H1 (cell line): ENCODE measurements at regions not wholly inside any gene's neighbourhood (a gene's known extent, or its start where the extent isn't known, plus 50 kb on each side); places are given as distances from the start of the nearest gene placed in this dataset.

Source experiments
- CTCF ChIA-PET: fragments of 300-600 bp; sonication (Branson Sonifier 250); formaldehyde crosslinking; loops from one replicate; lab custom pipeline; 2021; ENCODE audit not compliant: partially characterized antibody; lab: Charles Lee
- POLR2A ChIA-PET: fragments of 300-600 bp; sonication (Branson Sonifier 250); formaldehyde crosslinking; loops from one replicate; lab custom pipeline; 2021; ENCODE audit warnings: inconsistent platforms; ENCODE audit not compliant: partially characterized antibody; lab: Charles Lee
- DNase-seq, 2 experiments: peaks; one replicate each; pipeline versions ENCODE4 v3.0.0 to v3.0.0-alpha.2; 2010 to 2022; ENCODE audit warnings: low spot score in 2 of 2, low read depth in 1 of 2, mixed read lengths in 1 of 2
- FAIRE-seq: peaks from 2 replicates; lab custom pipeline; 2011; peaks lifted over from hg19 to GRCh38; lab: Jason Lieb, UNC
- H2AFZ ChIP-seq: 2 replicates; pipeline ENCODE4 v1.8.1; 2012; ENCODE audit warnings: low read length, inconsistent platforms
- H2AK5ac ChIP-seq: 2 replicates; pipeline ENCODE4 v1.6.1; 2013; ENCODE audit warnings: low read depth, low read length
- H2BK120ac ChIP-seq: replicated peaks from 2 replicates; pipeline ENCODE3; 2013; ENCODE audit warnings: low read depth, low read length, inconsistent platforms
- H2BK12ac ChIP-seq: 2 replicates; pipeline ENCODE4 v1.6.1; 2013; ENCODE audit warnings: low read depth, low read length
- H2BK15ac ChIP-seq: 2 replicates; pipeline ENCODE4 v1.6.1; 2013; ENCODE audit warnings: low read length
- H2BK20ac ChIP-seq: 2 replicates; pipeline ENCODE4 v1.6.1; 2013; ENCODE audit warnings: low read length
- H2BK5ac ChIP-seq: 2 replicates; pipeline ENCODE4 v1.6.1; 2013; ENCODE audit warnings: low read depth, low read length
- H3K14ac ChIP-seq: 2 replicates; pipeline ENCODE4 v1.6.1; 2013; ENCODE audit warnings: inconsistent platforms; ENCODE audit not compliant: insufficient read length
- H3K18ac ChIP-seq: 2 replicates; pipeline ENCODE4 v1.6.1; 2013; ENCODE audit warnings: low read length; ENCODE audit errors: extremely low read depth
- H3K23ac ChIP-seq: 2 replicates; pipeline ENCODE4 v1.6.1; 2013; ENCODE audit warnings: inconsistent platforms; ENCODE audit not compliant: insufficient read length
- H3K23me2 ChIP-seq: 2 replicates; pipeline ENCODE4 v1.6.1; 2013; ENCODE audit warnings: low read depth, low read length
- H3K27ac ChIP-seq: 2 replicates; pipeline ENCODE4 v1.6.1; 2011; ENCODE audit warnings: low read depth, low read length, inconsistent platforms
- H3K27me3 ChIP-seq, 4 experiments: replicated peaks in 1 of 4; 1 replicate in 1 of 4; 2 replicates in 3 of 4; pipeline versions ENCODE4 v1.6.1 to v1.8.1; 2011 to 2013; ENCODE audit warnings: low read length in 3 of 4, mild to moderate bottlenecking in 3 of 4, inconsistent platforms in 2 of 4, mixed read lengths in 2 of 4, moderate library complexity in 1 of 4; ENCODE audit not compliant: control insufficient read depth in 3 of 4, insufficient read depth in 3 of 4; ENCODE audit errors: extremely low read depth in 1 of 4
- H3K36me3 ChIP-seq, 4 experiments: 2 replicates each; pipeline versions ENCODE4 v1.6.1 to v1.8.1; 2011 to 2013; ENCODE audit warnings: mild to moderate bottlenecking in 4 of 4, low read length in 3 of 4, moderate library complexity in 2 of 4, control low read depth in 1 of 4, inconsistent platforms in 1 of 4; ENCODE audit not compliant: insufficient read depth in 4 of 4, control insufficient read depth in 2 of 4
- H3K4ac ChIP-seq: replicated peaks from 2 replicates; pipeline ENCODE3; 2013; ENCODE audit warnings: low read length, low read depth, mixed read lengths, inconsistent platforms; ENCODE audit not compliant: insufficient read length
- H3K4me1 ChIP-seq, 4 experiments: replicated peaks in 1 of 4; 1 replicate in 1 of 4; 2 replicates in 3 of 4; pipeline versions ENCODE4 v1.6.1 to v1.8.1; 2011 to 2013; ENCODE audit warnings: low read length in 3 of 4, inconsistent platforms in 2 of 4, mixed read lengths in 1 of 4; ENCODE audit not compliant: insufficient read depth in 4 of 4, control insufficient read depth in 3 of 4
- H3K4me2 ChIP-seq, 2 experiments: 2 replicates each; pipeline versions ENCODE4 v1.6.1 to v1.8.1; 2011 to 2013; ENCODE audit warnings: low read depth in 2 of 2, low read length in 2 of 2, control low read depth in 1 of 2, inconsistent platforms in 1 of 2, mild to moderate bottlenecking in 1 of 2; ENCODE audit not compliant: insufficient read depth in 1 of 2
- H3K4me3 ChIP-seq, 4 experiments: fragments of 200-600, 300-600 bp in 1 of 4; sonication (generic), shearing (Covaris generic), sonication (Bioruptor Twin) in 1 of 4; 2 replicates each; pipeline versions ENCODE4 v1.5.1 to v1.8.1; 2011 to 2016; ENCODE audit warnings: low read length in 4 of 4, low read depth in 3 of 4, control low read depth in 2 of 4, inconsistent platforms in 2 of 4, mild to moderate bottlenecking in 2 of 4, mixed read lengths in 1 of 4, moderate library complexity in 1 of 4; ENCODE audit not compliant: insufficient read depth in 2 of 4; ENCODE audit errors: extremely low read depth in 1 of 4
- H3K56ac ChIP-seq: replicated peaks from 2 replicates; pipeline ENCODE3; 2013; ENCODE audit warnings: low read depth, mild to moderate bottlenecking, mixed read lengths, low read length, inconsistent platforms; ENCODE audit not compliant: insufficient read length
- H3K79me1 ChIP-seq: 2 replicates; pipeline ENCODE4 v1.6.1; 2013; ENCODE audit warnings: low read depth, low read length, control low read depth
- H3K79me2 ChIP-seq, 2 experiments: 2 replicates each; pipeline versions ENCODE4 v1.6.1 to v1.8.1; 2012 to 2013; ENCODE audit warnings: low read length in 2 of 2, mild to moderate bottlenecking in 2 of 2, inconsistent platforms in 1 of 2; ENCODE audit not compliant: insufficient read depth in 2 of 2, control insufficient read depth in 1 of 2
- H3K9ac ChIP-seq, 4 experiments: replicated peaks in 1 of 4; 1 replicate in 1 of 4; 2 replicates in 3 of 4; pipeline versions ENCODE4 v1.6.1 to v1.8.1; 2011 to 2013; ENCODE audit warnings: low read depth in 3 of 4, low read length in 3 of 4, control low read depth in 2 of 4, mild to moderate bottlenecking in 2 of 4, moderate library complexity in 2 of 4, inconsistent platforms in 1 of 4; ENCODE audit errors: extremely low read depth in 1 of 4
- H3K9me3 ChIP-seq, 2 experiments: 2 replicates each; pipeline versions ENCODE4 v1.6.1 to v1.8.1; 2012 to 2013; ENCODE audit warnings: mild to moderate bottlenecking in 2 of 2, moderate library complexity in 2 of 2, control low read depth in 1 of 2, inconsistent platforms in 1 of 2, low read depth in 1 of 2, low read length in 1 of 2, mixed read lengths in 1 of 2; ENCODE audit not compliant: insufficient read depth in 2 of 2
- H4K20me1 ChIP-seq, 2 experiments: replicated peaks in 1 of 2; 2 replicates each; pipeline versions ENCODE3 to v1.8.1; 2011 to 2013; ENCODE audit warnings: inconsistent platforms in 2 of 2, low read length in 2 of 2, mild to moderate bottlenecking in 1 of 2; ENCODE audit not compliant: insufficient read depth in 2 of 2, control insufficient read depth in 1 of 2
- H4K5ac ChIP-seq: 2 replicates; pipeline ENCODE4 v1.6.1; 2013; ENCODE audit warnings: low read length, low read depth, mixed read lengths, inconsistent platforms; ENCODE audit not compliant: insufficient read length
- H4K8ac ChIP-seq: 2 replicates; pipeline ENCODE4 v1.8.0; 2013; ENCODE audit warnings: mild to moderate bottlenecking, moderate library complexity, low read length, inconsistent platforms; ENCODE audit not compliant: insufficient read depth; ENCODE audit errors: extremely low read depth
- H4K91ac ChIP-seq: replicated peaks from 2 replicates; pipeline ENCODE3; 2013; ENCODE audit warnings: low read length, mixed read lengths, inconsistent platforms; ENCODE audit not compliant: insufficient read length
- BACH1 ChIP-seq: IDR thresholded peaks from 2 replicates; pipeline ENCODE4 v1.6.1; 2012; ENCODE audit warnings: low read length, improper control_type of control experiment
- EZH2 ChIP-seq: fragments of 200-600 bp; sonication (generic); IDR thresholded peaks from 2 replicates; pipeline ENCODE4 v1.7.1; 2012; ENCODE audit warnings: low read depth, mild to moderate bottlenecking, moderate library complexity, low read length, inconsistent platforms; ENCODE audit not compliant: severe bottlenecking
- MAFK ChIP-seq: IDR thresholded peaks from 2 replicates; pipeline ENCODE4 v1.6.1; 2012; ENCODE audit warnings: low read depth, mild to moderate bottlenecking, improper control_type of control experiment, low read length
- WGBS, 2 experiments: shearing (Covaris generic) in 1 of 2; methylation state at CpG; one replicate each; pipeline versions ENCODE4 v1.1.6 to v1.1.7; 2013 to 2015; ENCODE audit warnings: low lambda C conversion rate in 2 of 2, mixed read lengths in 2 of 2, inconsistent platforms in 1 of 2, low coverage in 1 of 2, missing lambda C conversion rate in 1 of 2; ENCODE audit not compliant: insufficient replicate concordance in 2 of 2, insufficient coverage in 1 of 2, insufficient read length in 1 of 2; ENCODE audit errors: extremely low coverage in 1 of 2, missing lambda C conversion rate in 1 of 2; 5-methylcytosine and 5-hydroxymethylcytosine counted together

GRCh38 chr12:58310809-58311622 lies 369.6 kb downstream of the ATP23 start:
- no peak overlapping the region for H3K23ac ChIP-seq
- H3K4ac ChIP-seq: no peak overlapping the region
- no peak overlapping the region for H3K4me3 ChIP-seq
- H3K27me3 ChIP-seq: no peaks in the 10 kb centered on the region
- no peak overlapping the region for H3K27ac ChIP-seq
- no peak for TF ChIP-seq EZH2
- peak; percentile 93 for TF ChIP-seq BACH1
- peak; percentile 59; the same call in 1 of the 2 replicates for TF ChIP-seq MAFK
- no peak overlapping the region for H2BK5ac ChIP-seq
- DNase-seq (no peak), FAIRE-seq (no peak)
- H3K9me3 ChIP-seq: 0 out of 4 replicates have a peak, but pooled peaks cover 0 to 3% of the 10 kb centered on the region in 2 experiments
- no peak overlapping the region for H3K18ac ChIP-seq
- H3K56ac ChIP-seq: no peak overlapping the region
- no peak overlapping the region for H2BK12ac ChIP-seq
- no peak overlapping the region for H4K5ac ChIP-seq
- H4K8ac ChIP-seq: no peak overlapping the region
- no peak overlapping the region for H3K14ac ChIP-seq
- WGBS, 2 experiments: 88% methylated on average over 5 of the region's 5 CpGs; no CpG with 5 or more reads in 1 of the 2 experiments
- ChIA-PET POLR2A (no interaction called here), CTCF (interaction anchor here (0.5 kb wide), 1 partner anchor 188 kb away, joined by 3 read pairs; no protein-coding TSS in a partner anchor)
- no peak overlapping the region for H2BK120ac ChIP-seq
- no peaks in the 10 kb centered on the region for H3K4me1 ChIP-seq
- no peak overlapping the region for H3K9ac ChIP-seq
- no peaks in the 10 kb centered on the region for H3K36me3 ChIP-seq
- no peak overlapping the region for H2AFZ ChIP-seq
- H3K4me2 ChIP-seq: no peak overlapping the region
- no peak overlapping the region for H2AK5ac ChIP-seq
- H2BK15ac ChIP-seq: no peak overlapping the region
- H4K91ac ChIP-seq: no peak overlapping the region
- H2BK20ac ChIP-seq: no peak overlapping the region
- H3K23me2 ChIP-seq: no peaks in the 10 kb centered on the region
- H3K79me2 ChIP-seq: no peaks in the 10 kb centered on the region
- no peaks in the 10 kb centered on the region for H4K20me1 ChIP-seq
- no peaks in the 10 kb centered on the region for H3K79me1 ChIP-seq
